BE2C (cell line): ENCODE measurements at regions not wholly inside any gene's neighbourhood (a gene's known extent, or its start where the extent isn't known, plus 50 kb on each side); places are given as distances from the start of the nearest gene placed in this dataset.

Experiments used
- DNase-seq: peaks from one replicate; pipeline ENCODE4 v3.0.0-alpha.2; 2020
- H3K27me3 ChIP-seq: fragments of 250-450 bp; sonication (Bioruptor Pico); 2 replicates; pipeline ENCODE4 v1.5.1; 2020; ENCODE audit warnings: mild to moderate bottlenecking
- H3K36me3 ChIP-seq: fragments of 250-450 bp; sonication (Bioruptor Pico); 2 replicates; pipeline ENCODE4 v1.5.1; 2020; ENCODE audit warnings: mild to moderate bottlenecking
- H3K4me1 ChIP-seq: fragments of 250-450 bp; sonication (Bioruptor Pico); 2 replicates; pipeline ENCODE4 v1.5.1; 2020
- H3K4me3 ChIP-seq: 2 replicates; pipeline ENCODE4 v1.5.1; 2011; ENCODE audit warnings: low read depth, low read length
- H3K9me3 ChIP-seq: fragments of 250-450 bp; sonication (Bioruptor Pico); 2 replicates; pipeline ENCODE4 v1.5.1; 2020
- TF ChIP-seq, protein P1 (sequence below): IDR thresholded peaks from 2 replicates; pipeline ENCODE4 v1.5.1; 2012; ENCODE audit warnings: mild to moderate bottlenecking, low read depth, low read length

DNA sequence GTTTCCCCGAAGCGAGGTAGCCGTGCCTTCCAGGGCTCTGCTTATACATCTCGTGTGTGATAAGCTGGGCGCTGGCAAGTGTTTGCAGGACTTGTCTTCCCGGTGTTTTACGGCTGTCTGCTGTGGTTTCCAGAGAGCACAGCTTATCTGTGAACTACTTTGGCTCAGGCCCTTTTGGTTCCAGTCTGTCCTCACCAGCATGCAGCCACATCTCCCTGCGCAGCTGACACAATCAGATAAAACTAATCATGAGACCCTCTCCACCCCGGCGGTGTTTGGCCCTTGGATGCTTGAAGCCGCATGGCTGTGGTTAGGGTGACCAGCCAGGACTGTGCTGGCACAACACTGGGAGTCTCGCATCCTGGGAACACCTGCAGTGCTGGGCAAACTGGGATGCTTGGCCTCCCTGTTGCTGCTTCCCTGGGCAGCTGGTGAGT lies 241.8 kb upstream of the FOXQ1 start:
- no peak overlapping the region for H3K4me3 ChIP-seq
- no peak for DNase-seq
- TF ChIP-seq, protein P1, sequence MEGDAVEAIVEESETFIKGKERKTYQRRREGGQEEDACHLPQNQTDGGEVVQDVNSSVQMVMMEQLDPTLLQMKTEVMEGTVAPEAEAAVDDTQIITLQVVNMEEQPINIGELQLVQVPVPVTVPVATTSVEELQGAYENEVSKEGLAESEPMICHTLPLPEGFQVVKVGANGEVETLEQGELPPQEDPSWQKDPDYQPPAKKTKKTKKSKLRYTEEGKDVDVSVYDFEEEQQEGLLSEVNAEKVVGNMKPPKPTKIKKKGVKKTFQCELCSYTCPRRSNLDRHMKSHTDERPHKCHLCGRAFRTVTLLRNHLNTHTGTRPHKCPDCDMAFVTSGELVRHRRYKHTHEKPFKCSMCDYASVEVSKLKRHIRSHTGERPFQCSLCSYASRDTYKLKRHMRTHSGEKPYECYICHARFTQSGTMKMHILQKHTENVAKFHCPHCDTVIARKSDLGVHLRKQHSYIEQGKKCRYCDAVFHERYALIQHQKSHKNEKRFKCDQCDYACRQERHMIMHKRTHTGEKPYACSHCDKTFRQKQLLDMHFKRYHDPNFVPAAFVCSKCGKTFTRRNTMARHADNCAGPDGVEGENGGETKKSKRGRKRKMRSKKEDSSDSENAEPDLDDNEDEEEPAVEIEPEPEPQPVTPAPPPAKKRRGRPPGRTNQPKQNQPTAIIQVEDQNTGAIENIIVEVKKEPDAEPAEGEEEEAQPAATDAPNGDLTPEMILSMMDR: no peak
- peaks cover 13% of the 10 kb centered on the region for H3K27me3 ChIP-seq
- H3K4me1 ChIP-seq: no peaks in the 10 kb centered on the region
- H3K36me3 ChIP-seq: no peaks in the 10 kb centered on the region
- H3K9me3 ChIP-seq: no peaks in the 10 kb centered on the region

DNA sequence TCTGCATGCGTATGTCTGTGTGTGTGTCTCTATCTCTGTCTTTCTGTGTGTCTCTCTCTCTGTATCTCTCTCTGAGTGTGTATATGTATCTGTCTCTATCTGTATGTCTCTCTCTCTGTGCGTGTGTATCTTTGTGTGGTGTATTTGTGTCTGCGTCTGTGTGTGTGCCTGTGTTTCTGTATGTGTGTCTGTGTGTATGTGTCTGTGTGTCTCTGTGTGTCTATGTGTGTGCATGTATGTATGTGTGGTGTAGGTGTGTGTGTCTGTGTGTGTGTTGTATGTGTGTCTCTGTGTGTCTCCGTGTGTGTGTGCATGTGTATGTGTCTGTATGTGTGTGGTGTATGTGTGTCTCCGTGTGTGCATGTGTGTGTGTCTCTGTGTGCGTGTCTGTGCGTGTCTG lies 243.0 kb upstream of the FOXQ1 start:
- Histone ChIP-seq H3K9me3 (no peaks in the 10 kb centered on the region), H3K4me1 (no peaks in the 10 kb centered on the region), H3K27me3 (peaks cover 13% of the 10 kb centered on the region), H3K36me3 (no peaks in the 10 kb centered on the region), H3K4me3 (no peak overlapping the region)
- TF ChIP-seq, protein P1: no peak
- no peak for DNase-seq

GRCh38 chr6:1068068-1068467 lies 243.8 kb upstream of the FOXQ1 start:
- Histone ChIP-seq H3K4me3 (no peak overlapping the region), H3K36me3 (no peaks in the 10 kb centered on the region), H3K27me3 (peaks cover 13% of the 10 kb centered on the region), H3K9me3 (no peaks in the 10 kb centered on the region), H3K4me1 (no peaks in the 10 kb centered on the region)
- TF ChIP-seq, protein P1: no peak
- DNase-seq: no peak

- Histone ChIP-seq H3K27me3 (peaks cover 13% of the 10 kb centered on the region), H3K4me1 (no peaks in the 10 kb centered on the region), H3K36me3 (no peaks in the 10 kb centered on the region), H3K4me3 (no peak overlapping the region), H3K9me3 (no peaks in the 10 kb centered on the region)
- TF ChIP-seq, protein P1: no peak
- no peak for DNase-seq
These were observed 244.6 kb upstream of the FOXQ1 start for GRCh38 chr6:1067346-1067745.

DNA sequence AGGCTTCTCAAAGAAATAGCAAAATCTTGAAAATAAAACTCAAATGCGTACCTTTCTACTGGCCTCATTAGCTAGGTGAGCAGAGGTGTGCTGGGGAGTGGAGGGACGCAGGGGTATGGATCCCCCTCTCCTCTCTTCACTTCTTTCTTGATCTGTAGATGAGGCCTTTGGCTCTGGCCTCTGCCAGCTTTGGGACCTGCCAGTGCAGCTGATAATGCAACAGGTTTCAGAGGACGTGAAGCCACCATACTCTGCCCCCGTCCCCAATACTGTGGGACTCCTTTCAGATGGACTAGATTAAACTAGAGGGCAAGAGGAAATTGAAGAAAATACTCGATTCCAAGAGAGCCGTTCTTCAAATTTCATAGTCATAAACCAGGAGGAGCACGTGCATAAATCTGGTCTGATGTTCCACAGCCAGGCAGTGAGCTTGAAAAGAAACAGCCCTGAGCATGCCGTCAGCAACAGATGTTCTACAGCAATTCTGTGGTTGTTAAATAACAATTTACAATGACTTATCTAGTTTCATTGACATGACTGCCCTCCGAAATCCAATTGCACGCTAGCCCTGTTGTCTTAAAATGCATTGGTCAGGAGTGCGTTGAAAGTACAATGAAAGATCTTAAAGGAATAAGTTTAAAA lies 245.3 kb upstream of the FOXQ1 start:
- DNase-seq: no peak
- Histone ChIP-seq H3K36me3 (no peaks in the 10 kb centered on the region), H3K9me3 (no peaks in the 10 kb centered on the region), H3K27me3 (peaks cover 16% of the 10 kb centered on the region), H3K4me1 (no peaks in the 10 kb centered on the region), H3K4me3 (no peak overlapping the region)
- TF ChIP-seq, protein P1: no peak

GRCh38 chr6:1065986-1066385 lies 245.9 kb upstream of the FOXQ1 start:
- DNase-seq: no peak
- TF ChIP-seq, protein P1: no peak
- H3K36me3 ChIP-seq: no peaks in the 10 kb centered on the region
- H3K9me3 ChIP-seq: no peaks in the 10 kb centered on the region
- peaks cover 18% of the 10 kb centered on the region for H3K27me3 ChIP-seq
- no peaks in the 10 kb centered on the region for H3K4me1 ChIP-seq
- H3K4me3 ChIP-seq: no peak overlapping the region
